UCSD-AML1 (cell line): ENCODE measurements at regions not wholly inside any gene's neighbourhood (a gene's known extent, or its start where the extent isn't known, plus 50 kb on each side); places are given as distances from the start of the nearest gene placed in this dataset.
"Not testable (repeated sequence)": the region's sequence is repeated elsewhere in the genome, so short reads cannot be mapped to it uniquely, and the experiment has no call there.

ENCODE experiments used
- DNase-seq: peaks from one replicate; lab custom pipeline; 2025; ENCODE audit not compliant: unreplicated experiment; lab: John Stamatoyannopoulos, UW

DNA sequence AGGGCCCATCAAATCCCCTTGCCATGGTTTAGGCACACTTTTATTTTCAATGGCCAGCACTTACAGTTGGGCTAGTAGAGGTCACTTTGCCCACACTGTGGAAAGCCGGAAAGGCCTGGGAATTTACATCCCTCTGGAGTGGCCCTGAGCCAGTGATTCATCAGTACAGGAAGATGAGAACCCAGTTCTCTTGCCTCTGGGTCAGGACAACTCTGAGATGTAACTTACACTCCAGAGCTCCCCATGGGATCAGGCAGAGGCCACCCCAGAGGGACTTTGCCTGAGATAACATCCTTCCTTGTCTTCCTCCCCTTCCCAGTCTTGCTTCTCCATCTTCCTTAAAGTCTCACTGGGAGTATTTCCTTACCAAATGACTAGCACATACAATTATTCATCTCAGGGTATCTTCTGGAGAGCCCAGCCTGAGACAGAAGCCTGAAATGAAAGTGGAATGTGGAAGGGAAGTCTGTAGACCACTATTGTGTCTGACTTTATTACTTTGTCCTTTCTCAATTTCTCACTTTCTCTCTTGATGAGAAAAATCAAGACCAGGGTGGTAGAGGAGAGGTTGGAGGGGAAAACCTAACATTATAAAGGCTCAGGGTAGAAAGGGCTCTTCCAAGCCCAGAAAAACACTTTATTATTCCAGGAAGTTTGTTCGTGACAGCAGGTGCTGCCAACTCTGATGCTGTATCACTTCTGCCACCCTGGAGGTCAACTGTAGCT, 220.8 kb downstream of the ZNF621 start:
- no peak for DNase-seq

DNA sequence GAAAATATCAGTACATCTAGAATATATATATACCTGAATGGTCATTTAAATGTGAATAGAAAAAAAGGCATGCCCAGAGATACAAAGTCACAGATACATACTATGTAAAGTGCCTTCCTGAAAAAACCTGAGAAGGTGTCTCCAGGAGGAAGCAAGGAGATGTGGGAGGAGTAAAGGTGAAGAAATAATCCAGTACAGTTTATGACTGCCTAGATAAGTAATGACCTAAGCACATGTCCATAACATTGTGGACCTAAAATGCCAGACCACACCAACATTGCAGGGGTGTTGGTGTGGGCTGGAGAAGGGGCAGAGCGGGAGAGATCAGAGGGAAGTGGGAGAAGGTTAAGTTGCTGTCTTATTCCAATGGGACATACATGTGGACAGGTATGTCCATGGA, 226.9 kb downstream of the ZNF621 start:
- no peak for DNase-seq

DNA sequence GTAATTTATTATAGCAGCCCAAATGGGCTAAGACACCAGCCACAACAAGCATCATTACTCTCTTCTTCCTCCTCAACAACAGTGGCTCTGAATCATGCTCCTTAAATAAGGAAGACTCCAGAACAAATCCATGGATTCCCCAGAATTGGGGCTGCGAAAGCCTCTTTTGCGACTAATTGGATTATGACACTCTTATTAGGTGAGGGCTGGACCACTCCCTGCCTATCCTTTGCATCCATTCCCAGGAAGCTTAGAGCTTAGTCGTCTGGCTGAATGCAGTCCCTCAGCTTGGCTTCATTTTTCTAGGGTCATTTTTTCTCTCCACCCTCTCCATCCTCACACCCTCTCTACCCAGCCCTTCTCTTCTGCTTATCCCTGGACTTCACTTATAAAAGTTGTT, 227.7 kb downstream of the ZNF621 start:
- DNase-seq = no peak

DNA sequence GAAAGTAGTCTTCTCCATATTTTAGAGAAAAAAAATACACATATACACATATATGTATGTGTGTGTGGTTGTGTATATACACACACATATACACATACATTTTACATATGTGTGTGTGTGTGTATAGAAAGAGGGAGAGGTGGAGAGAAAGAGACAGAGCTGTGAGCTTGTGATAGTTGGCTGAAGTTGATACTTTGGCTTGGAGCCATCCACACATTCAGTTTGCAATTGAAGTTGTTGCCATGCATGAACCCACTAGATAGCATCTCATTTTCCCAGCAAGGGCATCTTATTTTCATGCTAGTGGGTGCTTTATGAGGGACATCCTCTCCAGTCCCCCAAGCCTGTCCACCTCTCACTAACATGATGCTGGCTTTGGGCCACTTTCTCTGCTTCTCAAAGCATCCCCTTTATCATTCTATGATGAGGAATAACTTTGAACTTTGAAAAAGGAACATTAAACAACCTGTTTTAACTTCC, 228.6 kb downstream of the ZNF621 start:
- DNase-seq = no peak

DNA sequence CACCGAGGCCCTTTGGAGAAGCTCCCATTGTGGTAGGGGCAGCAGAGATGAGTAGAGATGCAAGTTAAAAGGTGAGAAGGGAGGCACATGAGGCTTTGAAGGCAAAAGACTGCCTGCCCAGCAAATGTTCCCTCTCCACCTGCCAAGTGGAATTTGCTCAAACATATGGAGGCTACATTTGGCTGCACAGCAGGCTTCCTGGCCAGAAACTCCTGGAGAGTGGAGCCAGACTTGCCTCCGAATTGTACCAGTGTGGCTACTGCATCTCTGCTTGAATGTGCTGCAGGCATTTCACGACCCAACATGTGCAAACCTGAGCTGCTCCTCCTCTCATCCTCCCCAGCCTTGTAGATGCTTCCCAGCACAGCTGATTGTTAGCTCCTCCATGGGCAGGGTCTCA, 229.2 kb downstream of the ZNF621 start:
- no peak for DNase-seq

DNA sequence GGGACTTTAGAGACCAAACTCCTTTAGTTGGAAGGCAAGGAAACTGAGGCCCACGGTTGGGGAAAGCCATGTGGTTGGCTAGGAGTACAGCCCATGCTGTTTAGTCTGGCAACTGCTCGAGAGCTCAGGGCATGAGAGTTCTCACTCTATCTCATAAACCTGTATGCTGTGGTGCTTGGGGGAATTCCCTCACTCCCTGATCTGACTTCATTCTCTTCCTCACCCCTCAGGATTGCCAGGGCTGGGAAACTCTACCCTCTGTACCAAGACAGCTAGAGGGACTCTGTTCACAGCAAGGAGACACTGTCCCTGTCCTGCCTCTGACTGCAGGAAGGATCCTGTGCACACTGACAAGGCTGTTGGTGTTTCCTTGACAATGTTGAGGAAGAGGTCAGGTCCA, 230.2 kb downstream of the ZNF621 start:
- DNase-seq = no peak

DNA sequence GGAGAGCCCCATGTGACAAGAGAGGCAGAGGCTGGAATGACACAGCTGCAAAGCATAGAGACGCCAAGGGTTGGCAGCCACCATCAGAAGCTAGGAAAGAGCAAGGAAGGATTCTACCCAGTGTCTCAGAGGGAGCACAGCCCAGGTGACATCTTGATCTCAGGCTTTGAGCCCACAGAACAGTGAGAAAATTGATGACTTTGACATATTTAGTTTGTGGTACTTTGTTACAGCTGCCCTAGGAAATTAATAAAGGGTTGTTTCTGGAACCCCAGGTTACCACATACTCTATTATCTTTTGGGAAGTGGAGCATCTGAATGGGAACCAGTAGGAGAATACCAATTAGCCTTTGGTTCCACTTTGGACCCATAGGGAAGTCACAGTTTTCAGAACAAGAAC, 231.7 kb downstream of the ZNF621 start:
- no peak for DNase-seq

DNA sequence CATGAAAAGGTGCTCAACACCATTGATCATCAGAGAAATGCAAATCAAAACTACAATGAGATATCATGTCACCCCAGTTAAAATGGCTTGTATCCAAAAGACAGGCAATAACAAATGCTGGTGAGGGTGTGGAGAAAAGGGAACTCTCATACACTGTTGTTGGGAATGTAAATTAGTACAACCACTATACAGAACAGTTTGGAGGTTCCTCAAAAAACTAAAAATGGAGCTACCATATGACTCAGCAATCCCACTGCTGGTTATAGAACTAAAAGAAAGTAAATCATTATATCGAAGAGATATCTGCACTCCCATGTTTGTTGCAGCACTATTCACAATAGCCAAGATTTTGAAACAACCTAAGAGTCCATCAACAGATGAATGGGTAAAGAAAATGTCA, 238.0 kb downstream of the ZNF621 start:
- DNase-seq = not testable (repeated sequence)

DNA sequence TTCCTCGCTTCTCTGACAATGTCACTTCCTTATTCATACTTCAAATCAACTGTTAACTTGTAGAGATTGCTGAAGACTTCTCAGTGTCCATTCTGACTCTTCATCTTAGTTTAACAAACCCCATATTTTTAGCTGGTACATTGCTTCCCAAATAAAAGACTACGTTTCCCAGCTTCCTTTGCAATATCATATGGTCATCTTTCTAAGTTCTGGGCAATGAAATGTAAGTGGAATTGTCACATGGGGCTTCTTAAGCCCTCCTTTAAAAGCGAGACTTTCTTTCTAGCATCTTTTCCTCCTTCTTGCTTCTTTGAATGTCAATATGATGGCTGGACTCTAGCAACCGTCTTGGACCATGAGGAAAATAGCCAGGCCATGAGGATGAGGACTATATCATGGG, 239.0 kb downstream of the ZNF621 start:
- DNase-seq = no peak

DNA sequence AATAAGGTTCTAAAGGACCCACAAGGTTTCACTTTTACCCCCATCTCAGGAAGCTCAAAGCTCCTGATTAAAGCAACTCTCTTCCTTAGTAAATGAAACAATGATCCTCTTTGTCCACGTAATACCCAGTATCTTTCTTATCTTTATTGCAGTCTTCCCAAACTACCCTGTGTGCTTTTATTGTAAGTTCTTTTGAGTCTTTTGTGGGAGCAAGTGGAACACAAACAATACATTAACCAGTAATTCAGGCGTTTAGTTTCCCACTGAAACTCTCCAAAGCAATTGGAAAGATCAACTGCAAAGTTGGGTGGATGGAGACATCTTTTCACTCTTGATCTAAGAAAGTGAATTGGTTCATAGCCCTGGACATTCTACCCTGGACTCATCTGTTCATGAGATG, 240.0 kb downstream of the ZNF621 start:
- DNase-seq = no peak

DNA sequence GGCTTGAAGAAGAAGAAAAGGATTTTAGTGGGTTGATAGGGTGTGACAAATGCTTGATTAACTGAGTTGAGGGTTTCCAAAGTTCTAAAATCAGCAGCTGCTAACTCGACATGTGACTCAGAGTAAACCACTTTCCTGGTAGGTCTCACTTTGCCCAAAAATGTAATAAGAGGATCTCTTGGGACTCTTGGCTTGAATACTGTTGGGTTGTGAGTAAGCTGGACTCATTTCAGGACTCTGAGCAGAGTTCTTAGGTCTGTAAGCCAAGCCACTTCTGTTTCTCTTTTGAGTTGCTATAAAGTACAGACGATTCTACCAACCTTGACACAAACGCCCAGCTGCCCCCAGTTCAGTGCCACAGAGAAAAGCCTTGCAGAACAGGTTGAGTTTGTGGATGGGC, 241.1 kb downstream of the ZNF621 start:
- no peak for DNase-seq

DNA sequence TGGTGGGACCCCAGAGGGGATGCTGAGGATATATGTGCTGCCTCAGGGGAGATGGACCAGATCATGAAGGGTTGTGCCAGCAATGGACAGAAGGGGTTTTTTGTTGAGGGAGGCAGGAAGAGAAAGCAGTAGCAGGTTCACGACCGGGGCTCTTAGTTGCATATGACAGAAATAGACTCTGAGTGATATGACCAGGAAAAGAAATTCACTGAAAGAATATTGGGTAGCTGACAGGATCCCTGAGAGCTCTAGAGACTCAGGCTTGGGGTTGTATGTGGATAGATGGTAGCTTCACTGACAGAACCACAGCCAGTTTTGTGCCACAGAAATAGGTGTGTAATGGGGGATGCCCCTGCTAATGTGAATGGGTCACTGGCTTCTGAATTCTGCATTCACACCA, 241.6 kb downstream of the ZNF621 start:
- DNase-seq = no peak

DNA sequence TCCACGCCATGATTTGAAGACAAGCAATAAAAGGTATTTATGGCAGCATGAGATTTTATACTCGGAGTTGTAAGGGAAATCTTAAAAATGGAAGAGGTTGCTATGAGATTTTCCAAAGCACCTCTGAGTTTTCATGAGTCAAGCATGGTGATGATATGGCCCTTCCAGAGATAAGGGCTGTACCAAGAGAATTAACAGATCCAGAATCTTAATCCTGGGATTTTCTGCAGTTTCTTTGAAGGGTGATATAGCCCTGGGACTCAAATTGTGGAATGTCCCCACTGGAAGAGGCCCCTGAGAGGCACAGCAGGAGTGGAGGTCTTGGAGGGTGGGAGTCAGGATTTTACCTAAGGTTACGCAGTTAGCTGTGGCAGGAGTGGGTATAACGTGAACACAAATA, 243.3 kb downstream of the ZNF621 start:
- no peak for DNase-seq

DNA sequence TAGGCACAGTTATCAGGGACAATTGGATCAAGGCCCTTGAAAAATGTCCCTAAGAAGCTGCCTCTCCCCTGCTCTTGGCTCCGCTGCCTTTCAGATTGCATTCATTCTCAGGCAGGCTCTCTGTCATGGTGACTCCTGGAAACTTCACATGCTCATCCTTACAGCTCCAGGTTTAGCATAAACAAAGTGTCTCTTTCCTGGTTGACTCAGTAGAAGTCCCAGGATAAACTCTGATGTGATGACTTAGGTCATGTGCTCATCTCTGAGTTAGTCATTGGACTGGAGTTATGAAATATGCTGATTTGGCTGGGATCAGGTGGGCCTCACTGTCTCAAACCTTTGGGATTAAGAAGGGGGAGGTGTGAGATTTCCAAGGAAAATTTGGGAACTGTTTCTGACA, 243.8 kb downstream of the ZNF621 start:
- DNase-seq = no peak

DNA sequence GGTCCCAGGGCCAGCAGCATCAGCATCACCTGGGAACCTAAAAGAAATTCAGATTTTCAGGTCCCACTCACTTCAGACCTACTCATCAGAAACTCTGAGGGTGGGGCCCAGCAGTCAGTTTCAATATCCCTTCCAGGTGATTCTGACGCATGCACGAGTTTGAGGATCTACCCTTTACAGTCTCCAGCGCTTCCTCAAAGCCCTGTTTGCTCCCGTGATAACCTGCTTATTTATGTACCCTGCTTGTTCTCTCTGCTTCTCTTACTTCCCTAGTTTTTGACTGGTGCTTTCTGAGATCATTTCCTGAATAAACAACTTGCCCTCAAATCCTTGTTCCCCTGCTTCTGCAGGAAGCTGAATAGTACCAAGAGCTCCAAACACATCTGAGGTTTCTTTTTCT, 245.3 kb downstream of the ZNF621 start:
- DNase-seq = no peak

DNA sequence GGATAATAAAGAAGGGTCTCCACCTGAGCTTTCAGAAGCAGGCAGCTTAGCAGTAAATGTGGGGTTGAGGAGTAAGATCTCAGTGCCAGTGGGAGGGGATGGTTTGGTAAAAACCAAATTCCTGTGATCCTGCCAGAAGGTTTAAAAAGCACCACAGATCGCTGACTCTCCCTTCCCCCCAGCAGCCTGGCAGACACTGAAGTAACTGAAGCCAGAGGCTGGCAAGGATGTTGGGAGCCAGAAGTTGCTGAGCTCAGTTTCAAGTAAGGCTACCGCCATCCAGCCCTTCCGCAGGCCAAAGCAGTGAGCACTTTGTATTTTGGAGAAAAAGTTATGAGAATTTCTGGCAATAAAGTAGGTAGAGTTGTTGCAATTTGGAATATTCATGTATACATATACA, 246.4 kb downstream of the ZNF621 start:
- no peak for DNase-seq

DNA sequence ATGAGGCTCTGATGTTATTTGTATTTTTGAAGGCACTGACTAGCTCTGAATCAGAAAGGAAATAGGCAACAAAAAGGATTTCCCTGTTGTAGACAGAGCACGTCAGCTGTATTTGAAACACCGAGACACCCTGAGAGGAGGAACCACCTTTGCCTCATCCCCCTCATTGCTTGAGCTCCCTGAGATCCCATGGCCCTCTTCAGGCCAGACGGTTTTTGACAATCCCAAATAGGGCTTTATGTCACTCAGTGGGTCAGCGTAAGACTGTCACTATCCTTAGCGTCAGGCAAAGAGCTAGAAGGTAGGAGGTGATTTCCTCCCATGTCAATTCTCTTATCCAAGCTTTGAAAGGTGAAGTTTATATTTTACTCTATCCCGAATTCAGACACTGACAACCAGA, 254.3 kb downstream of the ZNF621 start:
- no peak for DNase-seq

DNA sequence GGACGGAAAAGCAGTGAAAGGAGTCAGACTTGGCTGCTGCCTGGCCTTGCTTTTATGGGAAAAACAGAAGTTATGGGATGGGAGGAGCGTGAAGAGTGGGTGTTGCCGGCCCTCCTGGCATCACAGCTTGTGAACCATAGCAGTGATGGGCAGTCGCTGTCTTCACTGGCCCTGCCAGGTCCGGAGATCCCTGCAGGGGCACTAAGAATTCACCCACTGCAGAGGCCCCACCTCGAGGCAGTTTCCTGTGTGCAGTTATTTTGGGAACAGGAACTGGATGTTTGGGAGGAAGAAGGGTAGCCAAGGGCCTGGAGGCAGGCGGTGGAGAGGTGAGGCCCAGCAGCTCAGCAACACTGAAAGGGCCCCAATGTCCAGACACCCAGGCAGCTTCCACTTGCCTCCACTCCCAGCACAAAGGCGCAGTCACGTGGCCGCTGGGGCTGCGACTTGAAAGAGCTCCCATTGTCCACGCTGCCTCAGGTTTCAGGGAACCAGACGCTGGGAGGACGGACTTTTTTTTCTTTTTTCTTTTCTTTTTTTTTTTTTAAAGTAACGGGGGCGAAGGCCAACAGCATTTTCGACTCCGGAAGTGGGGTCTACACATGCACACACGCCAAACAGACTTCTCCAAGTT, 255.6 kb downstream of the ZNF621 start:
- no peak for DNase-seq

DNA sequence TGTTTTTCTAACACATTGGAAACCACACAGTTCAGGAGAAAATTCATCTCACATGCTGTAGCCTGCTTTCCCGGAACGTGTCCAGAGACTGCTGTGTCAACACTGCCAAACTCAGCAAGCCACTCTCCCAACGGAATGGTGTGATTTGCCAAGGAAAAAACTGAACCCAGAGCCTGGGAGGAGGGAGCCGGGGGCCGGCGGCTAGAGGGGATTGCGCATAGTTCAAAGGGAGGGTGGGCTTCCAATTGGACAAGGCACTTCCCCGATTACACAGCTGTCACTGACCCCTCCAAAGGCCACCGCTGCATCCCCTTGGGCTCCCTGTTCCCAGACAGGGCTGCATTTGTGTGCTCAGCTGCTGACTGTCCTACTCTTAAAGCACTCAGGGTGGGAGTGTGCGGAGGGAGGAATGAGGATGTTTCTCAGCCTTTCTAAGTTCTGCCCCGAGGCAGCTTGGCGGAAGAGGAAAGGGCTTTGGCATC, 256.2 kb downstream of the ZNF621 start:
- DNase-seq = no peak

DNA sequence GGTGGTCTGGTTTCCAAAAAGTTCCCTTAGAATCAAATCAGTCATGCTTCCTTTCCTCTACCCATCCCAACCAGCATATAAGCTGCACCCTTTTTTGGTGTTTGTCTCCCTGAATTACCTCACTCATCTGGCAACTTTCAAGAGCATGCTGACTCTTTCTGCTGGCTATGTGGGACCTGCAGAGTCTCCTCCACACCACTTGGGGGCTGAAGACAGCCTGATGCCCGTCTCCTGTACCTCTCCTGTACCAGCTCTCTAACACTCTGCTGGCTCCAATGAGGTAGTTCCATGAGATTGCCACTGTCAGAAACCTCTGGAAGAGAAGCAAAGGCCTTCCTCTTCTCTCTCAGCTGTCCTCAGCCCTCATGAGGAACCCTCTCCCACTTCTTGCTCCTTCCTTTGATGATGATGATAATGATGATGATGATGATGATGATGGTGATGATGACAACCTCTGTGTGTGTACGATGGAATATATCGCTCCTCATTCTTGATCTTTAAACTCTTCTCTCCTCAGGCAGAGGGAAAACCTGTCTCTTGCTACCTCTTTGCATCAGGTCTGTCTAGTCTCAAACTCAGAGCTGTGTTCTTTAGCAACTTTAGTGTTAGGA, 257.5 kb downstream of the ZNF621 start:
- DNase-seq = no peak

DNA sequence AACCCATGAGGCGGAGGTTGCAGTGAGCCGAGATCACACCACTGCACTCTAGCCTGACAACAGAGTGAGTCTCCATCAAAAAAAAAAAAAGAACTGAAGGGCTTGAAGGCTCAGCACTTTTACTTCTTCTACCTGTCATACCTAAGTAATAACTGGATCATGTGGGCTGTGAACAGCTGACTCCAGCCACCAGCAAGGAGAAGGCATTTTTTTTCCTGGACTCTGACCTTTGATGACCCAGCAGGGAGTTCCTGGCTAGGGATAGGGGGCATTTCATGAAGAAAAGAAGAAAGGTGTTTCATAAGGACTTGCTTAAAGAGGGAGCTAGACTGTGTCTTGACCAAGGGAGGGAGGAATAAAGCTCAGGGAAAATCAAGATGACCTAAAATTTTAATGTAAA, 266.0 kb downstream of the ZNF621 start:
- DNase-seq = no peak

DNA sequence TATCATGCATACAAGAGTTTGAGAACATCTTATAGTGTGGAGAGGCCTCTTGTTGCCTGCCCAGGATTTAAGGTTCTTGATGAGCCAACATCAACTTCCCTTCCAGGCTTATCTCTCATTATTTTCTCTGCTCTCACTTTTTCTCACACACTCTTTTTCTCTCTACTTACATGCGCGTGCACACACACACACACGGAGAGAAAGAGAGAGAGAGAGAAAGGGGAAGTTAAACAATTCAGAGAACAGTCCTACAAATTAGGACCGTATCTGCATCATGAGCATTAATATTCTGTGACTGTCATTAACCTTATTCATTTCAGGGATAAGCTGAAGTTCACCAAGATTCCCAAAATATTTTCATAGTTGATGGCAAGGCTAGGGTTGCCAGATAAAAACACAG, 269.0 kb downstream of the ZNF621 start:
- no peak for DNase-seq
